Astrocyte of the cerebellum (primary cell): ENCODE measurements at regions not wholly inside any gene's neighbourhood (a gene's known extent, or its start where the extent isn't known, plus 50 kb on each side); places are given as distances from the start of the nearest gene placed in this dataset.

ENCODE experiments used
- DNase-seq: peaks from one replicate; pipeline ENCODE4 v3.0.0-alpha.2; 2011; ENCODE audit warnings: low read depth
- H3K4me3 ChIP-seq: 2 replicates; pipeline ENCODE4 v1.5.1; 2011; ENCODE audit warnings: mild to moderate bottlenecking, low read depth, low read length, moderate library complexity
- in situ Hi-C: cut with HindIII; loops from 2 replicates; pipeline ENCODE4 v1.10.0; 2017; ENCODE audit warnings: low sequenced_read_pairs
- TF ChIP-seq, protein P1 (sequence below): IDR thresholded peaks from 2 replicates; pipeline ENCODE4 v1.5.1; 2012; ENCODE audit warnings: low read length, low read depth, moderate library complexity, mild to moderate bottlenecking; ENCODE audit errors: missing control alignments

GRCh38 chr6:132065556-132065955 is 114.4 kb upstream of the CCN2 start:
- H3K4me3 ChIP-seq, result no peak overlapping the region
- TF ChIP-seq, protein P1, sequence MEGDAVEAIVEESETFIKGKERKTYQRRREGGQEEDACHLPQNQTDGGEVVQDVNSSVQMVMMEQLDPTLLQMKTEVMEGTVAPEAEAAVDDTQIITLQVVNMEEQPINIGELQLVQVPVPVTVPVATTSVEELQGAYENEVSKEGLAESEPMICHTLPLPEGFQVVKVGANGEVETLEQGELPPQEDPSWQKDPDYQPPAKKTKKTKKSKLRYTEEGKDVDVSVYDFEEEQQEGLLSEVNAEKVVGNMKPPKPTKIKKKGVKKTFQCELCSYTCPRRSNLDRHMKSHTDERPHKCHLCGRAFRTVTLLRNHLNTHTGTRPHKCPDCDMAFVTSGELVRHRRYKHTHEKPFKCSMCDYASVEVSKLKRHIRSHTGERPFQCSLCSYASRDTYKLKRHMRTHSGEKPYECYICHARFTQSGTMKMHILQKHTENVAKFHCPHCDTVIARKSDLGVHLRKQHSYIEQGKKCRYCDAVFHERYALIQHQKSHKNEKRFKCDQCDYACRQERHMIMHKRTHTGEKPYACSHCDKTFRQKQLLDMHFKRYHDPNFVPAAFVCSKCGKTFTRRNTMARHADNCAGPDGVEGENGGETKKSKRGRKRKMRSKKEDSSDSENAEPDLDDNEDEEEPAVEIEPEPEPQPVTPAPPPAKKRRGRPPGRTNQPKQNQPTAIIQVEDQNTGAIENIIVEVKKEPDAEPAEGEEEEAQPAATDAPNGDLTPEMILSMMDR, result no peak
- DNase-seq, result no peak
- in situ Hi-C loops, result no loop called here

DNA sequence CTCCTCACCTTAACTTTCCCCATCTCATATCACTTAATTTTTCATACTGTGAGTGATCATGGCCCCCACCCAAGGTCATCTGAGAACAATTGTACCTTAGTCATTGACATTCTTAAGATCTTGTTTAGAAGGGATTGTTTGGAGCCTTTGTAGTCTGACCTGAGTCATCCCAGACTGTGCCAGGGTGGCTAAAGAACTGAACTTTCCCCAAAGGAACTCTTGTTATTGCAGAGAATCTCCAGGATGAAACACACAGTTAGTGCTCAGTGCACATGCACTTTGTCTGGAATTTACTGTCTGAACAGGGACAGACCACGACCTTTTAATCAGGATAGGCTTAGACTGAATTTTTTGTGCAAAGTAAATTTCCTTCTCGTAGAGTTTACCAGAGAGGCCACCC is 112.6 kb upstream of the CCN2 start:
- no peak overlapping the region for H3K4me3 ChIP-seq
- in situ Hi-C loops, result no loop called here
- peak; percentile 66 for DNase-seq
- TF ChIP-seq, protein P1, result no peak

- H3K4me3 ChIP-seq, result no peak overlapping the region
- peak; percentile 49 for DNase-seq
- in situ Hi-C loops, result no loop called here
- TF ChIP-seq, protein P1, result no peak
Measured at GRCh38 chr6:132063204-132063603, 112.0 kb upstream of the CCN2 start.

GRCh38 chr6:132062626-132063025 is 111.5 kb upstream of the CCN2 start:
- in situ Hi-C loops, result no loop called here
- DNase-seq, result no peak
- no peak overlapping the region for H3K4me3 ChIP-seq
- TF ChIP-seq, protein P1, result no peak

GRCh38 chr6:132061381-132061780 is 110.2 kb upstream of the CCN2 start:
- no peak overlapping the region for H3K4me3 ChIP-seq
- TF ChIP-seq, protein P1, result no peak
- in situ Hi-C loops, result no loop called here
- no peak for DNase-seq

- H3K4me3 ChIP-seq, result no peak overlapping the region
- peak; percentile 31 for DNase-seq
- in situ Hi-C loops, result no loop called here
- TF ChIP-seq, protein P1, result no peak
Measured at GRCh38 chr6:132060591-132060990, 109.4 kb upstream of the CCN2 start.

DNA sequence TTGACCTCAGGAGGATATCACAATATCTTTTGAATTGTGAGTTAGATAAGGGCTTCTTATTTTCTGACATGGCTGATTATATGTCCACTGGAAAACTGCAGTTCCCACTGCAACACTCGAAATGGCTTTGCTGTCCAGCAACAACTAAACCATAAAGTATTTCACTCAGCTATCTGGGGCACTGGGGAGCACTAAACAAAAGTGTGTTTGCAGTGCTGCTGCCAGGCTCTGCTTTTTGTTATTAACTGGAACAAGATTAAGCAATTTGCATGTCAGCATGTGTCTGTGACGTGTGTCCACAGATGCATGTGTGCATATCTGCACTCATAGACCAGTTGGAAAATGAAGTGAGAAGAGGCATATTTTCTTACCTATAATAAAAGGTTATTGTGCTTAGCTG is 107.8 kb upstream of the CCN2 start:
- TF ChIP-seq, protein P1, result no peak
- no peak for DNase-seq
- in situ Hi-C loops, result no loop called here
- no peak overlapping the region for H3K4me3 ChIP-seq
